SU-DHL-6 (cell line): ENCODE measurements at regions not wholly inside any gene's neighbourhood (a gene's known extent, or its start where the extent isn't known, plus 50 kb on each side); places are given as distances from the start of the nearest gene placed in this dataset.

ENCODE experiments used
- H2AFZ ChIP-seq: fragments of 200-600 bp; sonication (generic); 2 replicates; pipeline ENCODE4 v1.6.1; 2014; ENCODE audit warnings: low read depth, mild to moderate bottlenecking, moderate library complexity, mixed read lengths, antibody characterized with exemption, low read length; ENCODE audit not compliant: severe bottlenecking
- H3F3A ChIP-seq: fragments of 200-600 bp; shearing (Covaris generic); 2 replicates; pipeline ENCODE4 v1.6.0; 2016; ENCODE audit warnings: antibody characterized with exemption, mild to moderate bottlenecking; ENCODE audit not compliant: insufficient read depth
- H3K27ac ChIP-seq: fragments of 200-600 bp; sonication (generic); 2 replicates; pipeline ENCODE4 v1.5.1; 2016; ENCODE audit warnings: low read depth, mild to moderate bottlenecking, low read length, moderate library complexity, mixed read lengths
- H3K27me3 ChIP-seq: fragments of 200-600 bp; sonication (generic), shearing (Covaris generic); 2 replicates; pipeline ENCODE4 v1.6.0; 2014; ENCODE audit warnings: mild to moderate bottlenecking, low read length
- H3K36me3 ChIP-seq: fragments of 200-600 bp; sonication (generic); 2 replicates; pipeline ENCODE4 v1.6.1; 2014; ENCODE audit warnings: mild to moderate bottlenecking, low read length, mixed read lengths
- H3K4me2 ChIP-seq: fragments of 300-600, 200-600 bp; shearing (Covaris generic), sonication (generic); 2 replicates; pipeline ENCODE4 v1.6.0; 2014; ENCODE audit warnings: low read length, low read depth, mild to moderate bottlenecking; ENCODE audit not compliant: poor library complexity, severe bottlenecking
- H3K4me3 ChIP-seq: fragments of 200-600 bp; sonication (generic); 2 replicates; pipeline ENCODE4 v1.5.1; 2014; ENCODE audit warnings: antibody characterized with exemption, low read length, mild to moderate bottlenecking, mixed read lengths; ENCODE audit not compliant: insufficient read depth, poor library complexity, severe bottlenecking
- H3K79me2 ChIP-seq: fragments of 200-600 bp; sonication (generic); 2 replicates; pipeline ENCODE4 v1.6.1; 2014; ENCODE audit warnings: mild to moderate bottlenecking, low read length, moderate library complexity; ENCODE audit not compliant: insufficient read depth
- H3K9ac ChIP-seq: fragments of 200-600 bp; sonication (generic); 2 replicates; pipeline ENCODE4 v1.7.0; 2014; ENCODE audit warnings: mild to moderate bottlenecking, low read length
- H3K9me2 ChIP-seq: fragments of 200-600 bp; sonication (generic); replicated peaks from 2 replicates; pipeline ENCODE4 v1.6.1; 2014; ENCODE audit warnings: low read length; ENCODE audit not compliant: insufficient read depth
- H3K9me3 ChIP-seq: fragments of 200-600 bp; sonication (generic); 2 replicates; pipeline ENCODE4 v1.6.1; 2014; ENCODE audit warnings: low read length, mixed read lengths; ENCODE audit not compliant: insufficient read depth
- H4K20me1 ChIP-seq: fragments of 200-600 bp; sonication (generic); 2 replicates; pipeline ENCODE4 v1.6.1; 2014; ENCODE audit warnings: low read depth, mild to moderate bottlenecking, antibody characterized with exemption, low read length, moderate library complexity, mixed read lengths
- CTCF ChIP-seq: fragments of 200-600 bp; sonication (generic); IDR thresholded peaks from one replicate; pipeline ENCODE4 v1.5.1; 2017; ENCODE audit warnings: antibody characterized with exemption, mild to moderate bottlenecking, low read length, moderate library complexity; ENCODE audit not compliant: insufficient read depth, poor library complexity, severe bottlenecking
- EZH2phosphoT487 ChIP-seq: fragments of 200-600 bp; sonication (generic), shearing (Covaris generic); conservative IDR thresholded peaks from 2 replicates; pipeline ENCODE4 v1.6.1; 2018; ENCODE audit warnings: mild to moderate bottlenecking, antibody characterized with exemption, low read length, moderate library complexity, mixed read lengths

DNA sequence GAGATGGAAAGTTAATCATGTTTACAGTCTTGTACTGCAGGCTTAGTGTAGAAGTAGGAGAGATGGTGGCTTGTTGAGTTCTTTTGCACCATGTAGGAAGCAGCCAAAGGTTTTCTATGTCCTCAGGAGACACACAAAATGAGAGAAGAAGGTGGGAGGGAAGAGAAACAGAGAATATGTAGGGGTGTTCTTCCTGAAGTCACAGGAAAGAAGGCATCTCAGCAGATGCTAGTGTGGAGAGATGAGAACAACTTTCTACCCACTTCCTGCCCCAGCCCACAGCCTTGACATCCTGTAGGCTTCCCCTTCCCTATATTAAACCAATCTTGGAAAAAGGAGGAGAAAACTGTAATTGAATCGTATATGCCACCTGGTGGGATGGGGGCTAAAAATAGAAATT is 217.0 kb downstream of the S1PR1 start:
- H3F3A ChIP-seq, result no peaks in the 10 kb centered on the region

GRCh38 chr1:101455166-101455565 is 218.3 kb downstream of the S1PR1 start:
- no peak overlapping the region for H3K9ac ChIP-seq
- H3K4me2 ChIP-seq, result no peak overlapping the region
- no peaks in the 10 kb centered on the region for H3K9me2 ChIP-seq
- no peak for TF ChIP-seq EZH2phosphoT487
- TF ChIP-seq CTCF, result no peak
- H3K4me3 ChIP-seq, result no peak overlapping the region
- H4K20me1 ChIP-seq, result no peaks in the 10 kb centered on the region
- H2AFZ ChIP-seq, result no peak overlapping the region
- no peaks in the 10 kb centered on the region for H3F3A ChIP-seq
- no peaks in the 10 kb centered on the region for H3K36me3 ChIP-seq
- no peaks in the 10 kb centered on the region for H3K9me3 ChIP-seq
- no peaks in the 10 kb centered on the region for H3K27me3 ChIP-seq
- no peaks in the 10 kb centered on the region for H3K79me2 ChIP-seq
- no peak overlapping the region for H3K27ac ChIP-seq

More for the DNA sequence above, 217.0 kb downstream of the S1PR1 start:
- no peak overlapping the region for H2AFZ ChIP-seq
- no peaks in the 10 kb centered on the region for H3K36me3 ChIP-seq
- H3K9ac ChIP-seq, result no peak overlapping the region
- H3K9me3 ChIP-seq, result no peaks in the 10 kb centered on the region
- no peaks in the 10 kb centered on the region for H3K27me3 ChIP-seq
- H3K27ac ChIP-seq, result no peak overlapping the region
- no peak overlapping the region for H3K4me3 ChIP-seq
- H4K20me1 ChIP-seq, result no peaks in the 10 kb centered on the region
- H3K9me2 ChIP-seq, result no peaks in the 10 kb centered on the region
- H3K4me2 ChIP-seq, result no peak overlapping the region
- H3K79me2 ChIP-seq, result no peaks in the 10 kb centered on the region
- TF ChIP-seq EZH2phosphoT487 (no peak), CTCF (no peak)

- Histone ChIP-seq H3K4me3 (no peak overlapping the region), H3K4me2 (no peak overlapping the region), H3K36me3 (no peaks in the 10 kb centered on the region), H4K20me1 (no peaks in the 10 kb centered on the region), H3F3A (no peaks in the 10 kb centered on the region), H3K27me3 (no peaks in the 10 kb centered on the region), H3K79me2 (no peaks in the 10 kb centered on the region), H3K9ac (no peak overlapping the region), H2AFZ (no peak overlapping the region), H3K9me3 (no peaks in the 10 kb centered on the region), H3K9me2 (no peaks in the 10 kb centered on the region), H3K27ac (no peak overlapping the region)
- no peak for TF ChIP-seq EZH2phosphoT487
- no peak for TF ChIP-seq CTCF
Observed at GRCh38 chr1:101460739-101461138, 223.9 kb downstream of the S1PR1 start.

- Histone ChIP-seq H3K9ac (no peak overlapping the region), H3K4me2 (no peak overlapping the region), H4K20me1 (no peaks in the 10 kb centered on the region), H3F3A (no peaks in the 10 kb centered on the region), H3K4me3 (no peak overlapping the region), H3K36me3 (no peaks in the 10 kb centered on the region), H3K27me3 (no peaks in the 10 kb centered on the region), H3K79me2 (no peaks in the 10 kb centered on the region), H3K9me2 (no peaks in the 10 kb centered on the region), H3K27ac (no peak overlapping the region), H2AFZ (no peak overlapping the region), H3K9me3 (no peaks in the 10 kb centered on the region)
- TF ChIP-seq CTCF (no peak), EZH2phosphoT487 (no peak)
Observed at GRCh38 chr1:101463195-101463594, 226.4 kb downstream of the S1PR1 start.
